ENCODE measurements at regions not wholly inside any gene's neighbourhood (a gene's known extent, or its start where the extent isn't known, plus 50 kb on each side); places are given as distances from the start of the nearest gene placed in this dataset.

GRCh38 chr6:148289153-148289552 lies 53.5 kb upstream of the SASH1 start:
- no peak for TF ChIP-seq CTCF (IDR thresholded peaks at IDR 0.05; ENCODE audit: low read depth, low read length, missing control alignments)
- H3K4me3 ChIP-seq (ENCODE audit: low read depth, low read length), result no peak overlapping the region
- no peak for DNase-seq (ENCODE audit: low read depth)

- no peak for DNase-seq (ENCODE audit: low read depth)
- TF ChIP-seq CTCF (IDR thresholded peaks at IDR 0.05; ENCODE audit: low read depth, low read length, missing control alignments), result no peak
- H3K4me3 ChIP-seq (ENCODE audit: low read depth, low read length), result no peak overlapping the region
These were observed 50.8 kb upstream of the SASH1 start for GRCh38 chr6:148291876-148292275.

Measured in GM12864 (cell line).